ENCODE measurements at regions not wholly inside any gene's neighbourhood (a gene's known extent, or its start where the extent isn't known, plus 50 kb on each side); places are given as distances from the start of the nearest gene placed in this dataset.

GRCh38 chr1:4344065-4344732, 310.2 kb upstream of the AJAP1 start:
- TF ChIP-seq CTCF (IDR thresholded peaks at IDR 0.05; ENCODE audit: low read depth, low read length, poor library complexity, severe bottlenecking) = no peak
- no peak for TF ChIP-seq EZH2phosphoT487 (IDR thresholded peaks at IDR 0.05; ENCODE audit: borderline replicate concordance, low read length)

Data from DOHH2 (cell line).